Neuronal stem cell (in vitro differentiated cells): ENCODE measurements at regions not wholly inside any gene's neighbourhood (a gene's known extent, or its start where the extent isn't known, plus 50 kb on each side); places are given as distances from the start of the nearest gene placed in this dataset.

Experiments used
- DNase-seq: peaks from one replicate; pipeline ENCODE4 v3.0.0-alpha.2; 2013; ENCODE audit warnings: low spot score
- H2AFZ ChIP-seq: one replicate; pipeline ENCODE4 v1.6.1; 2013; ENCODE audit warnings: mild to moderate bottlenecking, low read length, inconsistent platforms
- H2AK5ac ChIP-seq: 2 replicates; pipeline ENCODE4 v1.6.1; 2013; ENCODE audit warnings: low read depth, mild to moderate bottlenecking, inconsistent platforms, low read length, moderate library complexity, mixed read lengths
- H2BK120ac ChIP-seq: 2 replicates; pipeline ENCODE4 v1.6.1; 2013; ENCODE audit warnings: low read depth, mild to moderate bottlenecking, inconsistent platforms, low read length, moderate library complexity, mixed read lengths
- H2BK12ac ChIP-seq: one replicate; pipeline ENCODE4 v1.6.1; 2013; ENCODE audit warnings: low read length, inconsistent platforms
- H2BK15ac ChIP-seq: 2 replicates; pipeline ENCODE4 v1.6.1; 2013; ENCODE audit warnings: mild to moderate bottlenecking, low read length, inconsistent platforms, mixed read lengths
- H2BK5ac ChIP-seq: one replicate; pipeline ENCODE4 v1.6.1; 2013; ENCODE audit warnings: inconsistent platforms, mild to moderate bottlenecking, low read length, moderate library complexity
- H3K14ac ChIP-seq: one replicate; pipeline ENCODE4 v1.6.1; 2013; ENCODE audit warnings: low read length, inconsistent platforms
- H3K18ac ChIP-seq: 2 replicates; pipeline ENCODE4 v1.6.1; 2013; ENCODE audit warnings: low read length, inconsistent platforms
- H3K23ac ChIP-seq: 2 replicates; pipeline ENCODE4 v1.6.1; 2013; ENCODE audit warnings: low read depth, mild to moderate bottlenecking, mixed read lengths, low read length, inconsistent platforms; ENCODE audit not compliant: poor library complexity
- H3K27ac ChIP-seq: replicated peaks from 3 replicates; pipeline ENCODE4 v1.5.1; 2013; ENCODE audit warnings: low read length, inconsistent platforms
- H3K27me3 ChIP-seq, 3 experiments: 2 replicates each; pipeline ENCODE4 v1.6.1; 2013; ENCODE audit warnings: low read length in 3 of 3, mild to moderate bottlenecking in 2 of 3, inconsistent platforms in 1 of 3, low read depth in 1 of 3, mixed read lengths in 1 of 3, moderate library complexity in 1 of 3; ENCODE audit not compliant: control insufficient read depth in 3 of 3, insufficient read depth in 3 of 3
- H3K36me3 ChIP-seq, 2 donors: replicated peaks in 1 of 2; 2 replicates each; pipeline ENCODE4 v1.6.1; 2013; ENCODE audit warnings: low read length in 2 of 2; ENCODE audit not compliant: control insufficient read depth in 2 of 2, insufficient read depth in 2 of 2
- H3K4ac ChIP-seq: 2 replicates; pipeline ENCODE4 v1.6.1; 2013; ENCODE audit warnings: inconsistent platforms, mild to moderate bottlenecking, low read length, moderate library complexity
- H3K4me1 ChIP-seq, 2 donors: 1 replicate in 1 of 2; 2 replicates in 1 of 2; pipeline ENCODE4 v1.6.1; 2013; ENCODE audit warnings: low read length in 2 of 2, low read depth in 1 of 2; ENCODE audit not compliant: control insufficient read depth in 2 of 2, insufficient read depth in 1 of 2
- H3K4me2 ChIP-seq: one replicate; pipeline ENCODE4 v1.6.1; 2013; ENCODE audit warnings: mild to moderate bottlenecking, low read length, inconsistent platforms; ENCODE audit not compliant: insufficient read depth, poor library complexity, severe bottlenecking
- H3K4me3 ChIP-seq, 2 donors: 2 replicates each; pipeline ENCODE4 v1.5.1; 2013; ENCODE audit warnings: low read length in 2 of 2, mild to moderate bottlenecking in 2 of 2, inconsistent platforms in 1 of 2, moderate library complexity in 1 of 2
- H3K79me1 ChIP-seq: one replicate; pipeline ENCODE4 v1.6.1; 2013; ENCODE audit warnings: low read depth, mild to moderate bottlenecking, inconsistent platforms, low read length, moderate library complexity
- H3K9ac ChIP-seq: one replicate; pipeline ENCODE4 v1.6.1; 2013; ENCODE audit warnings: mild to moderate bottlenecking, low read depth, low read length, inconsistent platforms; ENCODE audit not compliant: poor library complexity
- H3K9me3 ChIP-seq, 2 donors: replicated peaks in 1 of 2; 2 replicates each; pipeline versions ENCODE3 to v1.6.1; 2013; ENCODE audit warnings: low read length in 2 of 2, mild to moderate bottlenecking in 2 of 2, inconsistent platforms in 1 of 2, low read depth in 1 of 2, mixed read lengths in 1 of 2, moderate library complexity in 1 of 2; ENCODE audit not compliant: control insufficient read depth in 2 of 2, insufficient read depth in 1 of 2
- H4K8ac ChIP-seq: one replicate; pipeline ENCODE4 v1.6.1; 2013; ENCODE audit warnings: low read depth, mild to moderate bottlenecking, inconsistent platforms, low read length, moderate library complexity
- H4K91ac ChIP-seq: one replicate; pipeline ENCODE4 v1.6.1; 2013; ENCODE audit warnings: low read length, low read depth, mild to moderate bottlenecking, inconsistent platforms; ENCODE audit not compliant: poor library complexity
- WGBS, 2 donors: extraction: QIAGEN DNeasy Blood & Tissue Kit; methylation state at CpG; one replicate each; pipeline ENCODE4 v1.1.7; 2013; ENCODE audit warnings: missing lambda C conversion rate in 2 of 2, mixed read lengths in 1 of 2; ENCODE audit not compliant: insufficient read length in 2 of 2, insufficient replicate concordance in 1 of 2; ENCODE audit errors: extremely low coverage in 2 of 2; 5-methylcytosine and 5-hydroxymethylcytosine counted together

DNA sequence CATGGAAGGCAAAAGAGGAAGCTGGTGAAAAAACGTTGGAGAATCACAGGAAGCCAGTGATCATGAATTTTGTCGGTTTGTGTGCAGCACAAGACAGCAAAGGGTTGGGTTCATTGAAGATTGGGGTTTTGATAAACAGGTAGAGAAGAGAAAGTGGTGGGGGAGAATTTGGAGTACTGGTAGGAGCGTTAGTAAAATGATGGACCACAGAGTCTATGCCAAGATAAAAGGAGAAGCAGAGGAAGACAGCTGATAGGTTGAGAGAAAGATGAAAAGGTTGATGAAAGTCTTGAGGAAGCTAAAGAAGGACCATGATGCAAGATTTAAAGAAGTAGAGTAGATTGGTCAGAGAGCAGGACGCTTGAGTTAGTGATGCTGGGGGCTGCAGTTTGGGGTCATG is 156.8 kb upstream of the POU3F1 start:
- Histone ChIP-seq H3K14ac (no peak overlapping the region), H3K27me3 (peaks cover 0 to 18% (median 0%) of the 10 kb centered on the region in 3 experiments), H3K9ac (no peak overlapping the region), H4K8ac (no peak overlapping the region), H3K9me3 (peaks cover 0 to 17% of the 10 kb centered on the region in 2 donors), H2AK5ac (no peak overlapping the region), H3K4me2 (no peak overlapping the region), H3K27ac (no peak overlapping the region), H3K18ac (no peak overlapping the region), H4K91ac (no peak overlapping the region), H2BK12ac (no peak overlapping the region), H3K4ac (no peak overlapping the region), H3K79me1 (no peaks in the 10 kb centered on the region), H3K23ac (no peak overlapping the region), H3K4me3 (no peak overlapping the region), H3K4me1 (no peaks in the 10 kb centered on the region), H2BK15ac (no peak overlapping the region), H2BK120ac (no peak overlapping the region), H2BK5ac (no peak overlapping the region), H2AFZ (no peak overlapping the region), H3K36me3 (no peaks in the 10 kb centered on the region)
- no peak for DNase-seq
- no CpG with 5 or more reads among the region's 4 CpGs for WGBS, 2 donors

DNA sequence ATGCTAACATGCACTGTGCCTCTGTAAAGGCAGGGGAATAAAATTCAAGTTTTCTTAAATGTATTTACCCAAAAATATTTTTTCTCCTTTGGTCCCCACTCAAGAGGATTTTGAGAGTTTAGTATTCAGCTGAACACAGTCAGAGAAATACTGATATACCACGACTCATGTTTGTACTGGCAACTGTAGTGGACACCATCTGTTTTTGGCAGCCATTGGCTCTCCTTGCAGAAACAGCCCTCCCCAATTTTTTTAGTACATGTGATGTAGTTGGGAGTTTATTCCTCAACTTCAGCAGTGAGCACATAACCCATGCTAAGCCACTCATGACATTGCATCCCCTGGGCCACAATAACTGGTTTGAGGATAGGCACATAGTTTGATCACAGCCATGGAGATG is 154.8 kb upstream of the POU3F1 start:
- H2AK5ac ChIP-seq, result no peak overlapping the region
- no peak overlapping the region for H3K23ac ChIP-seq
- H3K4me2 ChIP-seq, result no peak overlapping the region
- H2BK15ac ChIP-seq, result no peak overlapping the region
- H2AFZ ChIP-seq, result no peak overlapping the region
- H2BK12ac ChIP-seq, result no peak overlapping the region
- H3K9ac ChIP-seq, result no peak overlapping the region
- H2BK5ac ChIP-seq, result no peak overlapping the region
- H3K14ac ChIP-seq, result no peak overlapping the region
- H3K4me1 ChIP-seq, result no peaks in the 10 kb centered on the region
- no CpG with 5 or more reads among the region's 1 CpG for WGBS, 2 donors
- H3K4me3 ChIP-seq, result no peak overlapping the region
- H3K9me3 ChIP-seq, result peaks cover 0 to 17% of the 10 kb centered on the region in 2 donors
- peaks cover 0 to 5% (median 0%) of the 10 kb centered on the region in 3 experiments for H3K27me3 ChIP-seq
- H2BK120ac ChIP-seq, result no peak overlapping the region
- no peaks in the 10 kb centered on the region for H3K79me1 ChIP-seq
- H4K8ac ChIP-seq, result no peak overlapping the region
- no peak overlapping the region for H3K18ac ChIP-seq
- no peak overlapping the region for H3K4ac ChIP-seq
- no peak overlapping the region for H4K91ac ChIP-seq
- no peaks in the 10 kb centered on the region for H3K36me3 ChIP-seq
- no peak for DNase-seq
- H3K27ac ChIP-seq, result no peak overlapping the region

DNA sequence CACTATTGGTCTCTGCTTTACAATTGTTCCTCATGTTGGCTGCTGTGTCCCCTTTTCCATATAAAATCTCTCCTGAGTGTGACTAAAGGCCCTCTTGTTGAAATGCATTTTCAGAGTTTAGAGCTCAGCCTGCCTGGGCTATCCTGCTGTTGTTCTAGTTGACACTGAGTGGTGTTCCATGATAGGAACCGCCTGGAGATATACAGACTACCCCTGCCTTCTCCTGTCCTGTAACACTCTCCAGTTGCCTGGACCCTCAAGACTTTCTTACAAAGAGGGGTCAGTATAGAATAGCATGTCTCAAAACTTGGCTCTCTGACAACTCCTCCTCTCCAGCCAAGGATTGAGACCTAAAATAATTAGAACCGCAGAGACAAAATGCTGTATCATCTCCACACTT is 152.0 kb upstream of the POU3F1 start:
- peaks cover 0 to 3% (median 0%) of the 10 kb centered on the region in 3 experiments for H3K27me3 ChIP-seq
- no peaks in the 10 kb centered on the region for H3K79me1 ChIP-seq
- H4K8ac ChIP-seq, result no peak overlapping the region
- H3K4me1 ChIP-seq, result no peaks in the 10 kb centered on the region
- DNase-seq, result no peak
- H3K14ac ChIP-seq, result no peak overlapping the region
- H3K23ac ChIP-seq, result no peak overlapping the region
- no peak overlapping the region for H2AFZ ChIP-seq
- no peak overlapping the region for H2BK12ac ChIP-seq
- no peak overlapping the region for H2BK120ac ChIP-seq
- no peak overlapping the region for H3K4ac ChIP-seq
- H3K4me2 ChIP-seq, result no peak overlapping the region
- H4K91ac ChIP-seq, result no peak overlapping the region
- no peak overlapping the region for H3K9ac ChIP-seq
- H3K4me3 ChIP-seq, result no peak overlapping the region
- no peak overlapping the region for H3K27ac ChIP-seq
- H3K18ac ChIP-seq, result no peak overlapping the region
- no peaks in the 10 kb centered on the region for H3K36me3 ChIP-seq
- peaks cover 0 to 17% of the 10 kb centered on the region in 2 donors for H3K9me3 ChIP-seq
- H2BK15ac ChIP-seq, result no peak overlapping the region
- WGBS, 2 donors, result no CpG with 5 or more reads among the region's 2 CpGs
- H2AK5ac ChIP-seq, result no peak overlapping the region
- no peak overlapping the region for H2BK5ac ChIP-seq

DNA sequence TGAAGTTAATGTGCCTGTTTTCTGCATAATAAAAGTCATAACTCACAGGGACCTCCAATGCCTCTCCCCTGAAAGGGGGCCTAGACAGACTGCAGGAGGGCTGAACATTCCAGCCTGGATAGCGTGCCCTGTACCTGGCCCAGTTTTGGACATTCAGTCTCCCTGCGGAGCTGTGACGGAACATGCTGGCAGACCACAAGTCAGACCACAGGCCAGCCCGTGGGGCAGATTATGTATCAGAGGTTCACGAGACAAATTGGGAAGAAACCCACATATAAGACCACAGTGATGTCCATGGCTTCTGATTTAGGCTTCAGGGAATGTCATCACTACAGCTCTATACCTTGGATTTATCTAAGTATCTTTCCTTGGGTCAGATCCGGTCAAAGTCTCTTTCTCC is 151.5 kb upstream of the POU3F1 start:
- no peak overlapping the region for H2AK5ac ChIP-seq
- H3K4me1 ChIP-seq, result no peaks in the 10 kb centered on the region
- no peak overlapping the region for H3K14ac ChIP-seq
- H3K36me3 ChIP-seq, result no peaks in the 10 kb centered on the region
- no CpG with 5 or more reads among the region's 6 CpGs for WGBS, 2 donors
- H2AFZ ChIP-seq, result peak overlapping the region; percentile 5
- H3K9ac ChIP-seq, result no peak overlapping the region
- H4K8ac ChIP-seq, result no peak overlapping the region
- no peak overlapping the region for H3K23ac ChIP-seq
- no peak overlapping the region for H3K4me2 ChIP-seq
- no peaks in the 10 kb centered on the region for H3K27me3 ChIP-seq
- no peak overlapping the region for H2BK12ac ChIP-seq
- H3K4me3 ChIP-seq, result no peak overlapping the region
- H2BK15ac ChIP-seq, result no peak overlapping the region
- H4K91ac ChIP-seq, result no peak overlapping the region
- no peak for DNase-seq
- no peak overlapping the region for H2BK120ac ChIP-seq
- H3K79me1 ChIP-seq, result no peaks in the 10 kb centered on the region
- no peak overlapping the region for H3K18ac ChIP-seq
- H3K4ac ChIP-seq, result no peak overlapping the region
- no peak overlapping the region for H3K27ac ChIP-seq
- H3K9me3 ChIP-seq, result peaks cover 0 to 17% of the 10 kb centered on the region in 2 donors
- no peak overlapping the region for H2BK5ac ChIP-seq
